Thyroid gland (tissue), 4 donors: ENCODE measurements at regions not wholly inside any gene's neighbourhood (a gene's known extent, or its start where the extent isn't known, plus 50 kb on each side); places are given as distances from the start of the nearest gene placed in this dataset.

Experiments
- DNase-seq, 2 donors: peaks; one replicate each; pipeline ENCODE4 v3.0.0-alpha.2; 2019
- H3K27ac ChIP-seq, 3 donors: fragments of 200-600 bp; sonication (generic); 1 replicate in 2 of 3; 2 replicates in 1 of 3; pipeline ENCODE4 v1.5.1; 2016 to 2019; ENCODE audit warnings: mild to moderate bottlenecking in 1 of 3, moderate library complexity in 1 of 3
- H3K27me3 ChIP-seq: fragments of 200-600 bp; sonication (generic); one replicate; pipeline ENCODE4 v1.5.1; 2019
- H3K36me3 ChIP-seq, 2 donors: fragments of 200-600 bp; sonication (generic); one replicate each; pipeline ENCODE4 v1.5.1; 2016 to 2019
- H3K4me1 ChIP-seq, 2 donors: fragments of 200-600 bp; sonication (generic); one replicate each; pipeline ENCODE4 v1.5.1; 2017 to 2019
- H3K4me3 ChIP-seq, 3 donors: fragments of 200-600 bp; sonication (generic); replicated peaks in 1 of 3; 1 replicate in 2 of 3; 2 replicates in 1 of 3; pipeline ENCODE4 v1.5.1; 2016; ENCODE audit warnings: mild to moderate bottlenecking in 1 of 3
- H3K9me3 ChIP-seq: fragments of 200-600 bp; sonication (generic); one replicate; pipeline ENCODE4 v1.5.1; 2017
- CTCF ChIP-seq, 6 experiments: fragments of 200-600 bp in 3 of 6; fragments of 450-650 bp in 3 of 6; sonication (generic) in 3 of 6; IDR thresholded peaks; one replicate each; pipeline ENCODE4 v1.5.1; 2016 to 2019; ENCODE audit warnings: antibody characterized with exemption in 6 of 6, mild to moderate bottlenecking in 2 of 6, inconsistent platforms in 1 of 6, moderate library complexity in 1 of 6
- POLR2A ChIP-seq, 2 donors: fragments of 450-650 bp; IDR thresholded peaks; one replicate each; pipeline ENCODE4 v1.6.1; 2017; ENCODE audit warnings: antibody characterized with exemption in 2 of 2, mild to moderate bottlenecking in 2 of 2, moderate library complexity in 1 of 2
- WGBS, 2 donors: methylation state at CpG; one replicate each; pipeline ENCODE4 v1.1.5; 2017; 5-methylcytosine and 5-hydroxymethylcytosine counted together
- intact Hi-C: fragments of 100-400 bp; cut with DNase I; formaldehyde crosslinking; loops from one replicate; pipeline ENCODE4 v1.15.1; 2023

- no peak for DNase-seq
- Histone ChIP-seq H3K27me3 (no peaks in the 10 kb centered on the region), H3K36me3 (peaks cover 75 to 90% of the 10 kb centered on the region in 2 donors), H3K9me3 (no peaks in the 10 kb centered on the region), H3K4me1 (no peaks in the 10 kb centered on the region), H3K4me3 (no peak overlapping the region), H3K27ac (no peak overlapping the region)
- TF ChIP-seq CTCF (IDR thresholded peaks at IDR 0.05) (no peak), POLR2A (IDR thresholded peaks at IDR 0.05) (no peak)
- 88 to 100% methylated on average over 6 of the region's 6 CpGs for WGBS, 2 donors
- intact Hi-C loops: no loop called here
Measured at GRCh38 chr19:5214902-5215301, 125.7 kb downstream of the PTPRS start.

- Histone ChIP-seq H3K4me3 (no peak overlapping the region), H3K4me1 (no peaks in the 10 kb centered on the region), H3K9me3 (no peaks in the 10 kb centered on the region), H3K27ac (no peak overlapping the region), H3K27me3 (no peaks in the 10 kb centered on the region), H3K36me3 (peaks cover 73 to 89% of the 10 kb centered on the region in 2 donors)
- 93 to 100% methylated on average over 12 to 17 of the region's 23 CpGs for WGBS, 2 donors
- intact Hi-C loops: no loop called here
- TF ChIP-seq CTCF (IDR thresholded peaks at IDR 0.05) (no peak), POLR2A (IDR thresholded peaks at IDR 0.05) (no peak)
- DNase-seq: no peak
Measured at GRCh38 chr19:5214371-5214770, 126.2 kb downstream of the PTPRS start.

- H3K36me3 ChIP-seq: peaks cover 66 to 85% of the 10 kb centered on the region in 2 donors
- H3K4me3 ChIP-seq: no peak overlapping the region
- H3K4me1 ChIP-seq: no peaks in the 10 kb centered on the region
- TF ChIP-seq CTCF (IDR thresholded peaks at IDR 0.05) (no peak), POLR2A (IDR thresholded peaks at IDR 0.05) (no peak)
- H3K27ac ChIP-seq: no peak overlapping the region
- no peaks in the 10 kb centered on the region for H3K9me3 ChIP-seq
- intact Hi-C loops: no loop called here
- no peak for DNase-seq
- 93 to 100% methylated on average over 3 of the region's 3 CpGs for WGBS, 2 donors
- H3K27me3 ChIP-seq: no peaks in the 10 kb centered on the region
Measured at GRCh38 chr19:5213667-5214066, 126.9 kb downstream of the PTPRS start.

- no peak overlapping the region for H3K27ac ChIP-seq
- H3K27me3 ChIP-seq: no peaks in the 10 kb centered on the region
- H3K9me3 ChIP-seq: no peaks in the 10 kb centered on the region
- TF ChIP-seq POLR2A (IDR thresholded peaks at IDR 0.05) (no peak), CTCF (IDR thresholded peaks at IDR 0.05) (no peak)
- intact Hi-C loops: no loop called here
- peaks cover 50 to 80% of the 10 kb centered on the region in 2 donors for H3K36me3 ChIP-seq
- no peak overlapping the region for H3K4me3 ChIP-seq
- no peak for DNase-seq
- 91 to 92% methylated on average over 22 to 28 of the region's 30 CpGs for WGBS, 2 donors
- H3K4me1 ChIP-seq: no peaks in the 10 kb centered on the region
Measured at GRCh38 chr19:5212101-5212500, 128.5 kb downstream of the PTPRS start.

GRCh38 chr19:5211217-5211822, 129.3 kb downstream of the PTPRS start:
- Histone ChIP-seq H3K9me3 (no peaks in the 10 kb centered on the region), H3K36me3 (peaks cover 48 to 73% of the 10 kb centered on the region in 2 donors), H3K27ac (no peak overlapping the region), H3K4me1 (no peaks in the 10 kb centered on the region), H3K27me3 (no peaks in the 10 kb centered on the region), H3K4me3 (no peak overlapping the region)
- DNase-seq: no peak
- TF ChIP-seq CTCF (IDR thresholded peaks at IDR 0.05) (no peak), POLR2A (IDR thresholded peaks at IDR 0.05) (no peak)
- intact Hi-C loops: no loop called here
- 94 to 96% methylated on average over 9 of the region's 9 CpGs for WGBS, 2 donors
